AG10803 (cell line): ENCODE measurements at regions not wholly inside any gene's neighbourhood (a gene's known extent, or its start where the extent isn't known, plus 50 kb on each side); places are given as distances from the start of the nearest gene placed in this dataset.
"Not testable (repeated sequence)": the region's sequence is repeated elsewhere in the genome, so short reads cannot be mapped to it uniquely, and the experiment has no call there.

Source experiments
- DNase-seq: peaks from one replicate; pipeline ENCODE4 v3.0.0; 2010; ENCODE audit warnings: low read depth
- H3K4me3 ChIP-seq: 2 replicates; pipeline ENCODE4 v1.5.1; 2011; ENCODE audit warnings: mild to moderate bottlenecking, low read length, control low read depth
- CTCF ChIP-seq: conservative IDR thresholded peaks from 2 replicates; pipeline ENCODE4 v1.5.1; 2011; ENCODE audit warnings: mild to moderate bottlenecking, low read length, control low read depth, inconsistent platforms

GRCh38 chr9:97140566-97140965 is 101.6 kb upstream of the CTSV start:
- H3K4me3 ChIP-seq = no peak overlapping the region
- DNase-seq = no peak
- no peak for TF ChIP-seq CTCF

DNA sequence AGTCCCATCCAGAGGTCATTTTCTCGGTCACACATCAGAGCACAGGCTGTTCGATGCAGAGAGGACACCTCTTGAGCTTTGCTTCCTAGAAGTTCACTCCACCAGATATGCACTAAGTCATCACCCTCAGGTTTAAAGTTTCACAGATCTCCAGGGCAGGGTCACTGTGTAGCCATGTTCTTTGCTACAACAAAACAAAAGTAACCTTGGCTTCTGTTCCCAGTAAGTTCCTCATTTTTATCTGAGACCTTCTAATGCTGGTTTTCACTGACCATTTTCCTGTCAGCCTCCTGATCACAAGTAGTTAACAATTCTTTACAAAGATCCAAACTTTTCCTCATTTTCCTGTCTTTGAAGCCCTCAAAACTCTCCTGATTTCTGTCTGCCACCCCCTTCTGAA is 97.5 kb upstream of the CTSV start:
- no peak for TF ChIP-seq CTCF
- DNase-seq = no peak
- H3K4me3 ChIP-seq = no peak overlapping the region

GRCh38 chr9:97133966-97134365 is 95.0 kb upstream of the CTSV start:
- DNase-seq, H3K4me3 ChIP-seq: not testable (repeated sequence)

- no peak for DNase-seq
- no peak for TF ChIP-seq CTCF
- no peak overlapping the region for H3K4me3 ChIP-seq
Measured at GRCh38 chr9:97132865-97133264, 93.9 kb upstream of the CTSV start.

DNA sequence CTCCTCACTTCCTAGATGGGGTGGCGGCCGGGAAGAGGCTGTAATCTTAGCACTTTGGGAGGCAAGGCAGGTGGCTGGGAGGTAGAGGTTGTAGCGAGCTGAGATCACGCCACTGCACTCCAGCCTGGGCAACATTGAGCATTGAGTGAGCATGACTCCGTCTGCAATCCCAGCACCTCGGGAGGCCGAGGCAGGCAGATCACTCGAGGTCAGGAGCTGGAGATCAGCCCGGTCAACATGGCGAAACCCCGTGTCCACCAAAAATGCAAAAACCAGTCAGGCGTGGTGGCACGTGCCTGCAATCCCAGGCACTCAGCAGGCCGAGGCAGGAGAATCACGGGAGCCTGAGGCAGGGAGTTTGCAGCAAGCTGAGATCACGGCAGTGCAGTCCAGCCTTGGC is 91.9 kb upstream of the CTSV start:
- DNase-seq, H3K4me3 ChIP-seq: not testable (repeated sequence)

GRCh38 chr9:97130387-97130786 is 91.4 kb upstream of the CTSV start:
- not testable (repeated sequence) for H3K4me3 ChIP-seq, DNase-seq

DNA sequence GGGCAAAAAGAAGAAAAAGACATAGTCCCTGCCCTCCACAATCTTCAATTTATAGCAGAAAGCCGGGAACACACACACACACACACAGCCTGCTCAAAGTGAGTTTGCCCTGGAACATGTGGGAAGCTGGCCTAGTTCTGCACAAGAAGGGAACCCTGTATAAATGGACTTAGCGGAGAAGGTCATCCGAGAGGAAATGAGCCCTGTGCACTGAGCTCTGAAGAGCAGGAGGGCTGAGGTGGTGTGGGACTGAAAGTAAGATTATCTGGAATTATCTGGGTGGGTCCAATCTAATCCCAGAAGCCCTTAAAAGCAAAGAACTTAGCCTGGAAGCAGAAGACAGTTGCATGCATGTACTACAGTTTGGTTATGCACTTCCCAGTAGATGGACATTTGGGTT is 90.0 kb upstream of the CTSV start:
- DNase-seq = no peak
- TF ChIP-seq CTCF = no peak
- H3K4me3 ChIP-seq = no peak overlapping the region

GRCh38 chr9:97124256-97124655 is 85.3 kb upstream of the CTSV start:
- DNase-seq = no peak
- no peak for TF ChIP-seq CTCF
- H3K4me3 ChIP-seq = no peak overlapping the region

DNA sequence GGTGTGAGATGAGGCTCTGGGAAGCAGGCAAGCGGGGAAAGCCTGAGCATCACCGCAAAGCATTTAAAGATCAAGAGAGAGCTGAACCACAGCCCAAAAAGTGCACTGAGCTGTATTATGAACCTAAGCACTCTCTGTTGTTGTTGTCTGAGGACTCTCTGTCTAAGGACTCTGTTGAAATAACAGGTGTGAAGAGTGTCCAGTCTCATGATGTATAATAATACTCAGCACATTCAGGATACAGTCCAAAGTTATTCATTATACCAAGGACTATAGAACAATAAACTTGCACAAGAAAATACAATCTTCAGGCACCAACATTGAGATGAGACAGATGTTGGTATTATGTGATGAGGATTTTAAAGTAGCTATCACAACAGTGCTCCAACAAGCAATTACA is 71.8 kb upstream of the CTSV start:
- H3K4me3 ChIP-seq = no peak overlapping the region
- TF ChIP-seq CTCF = no peak
- no peak for DNase-seq
